GM18907 (cell line): ENCODE measurements at regions not wholly inside any gene's neighbourhood (a gene's known extent, or its start where the extent isn't known, plus 50 kb on each side); places are given as distances from the start of the nearest gene placed in this dataset.
A peak's percentile ranks its signal among the peaks of the same experiment; 100 is the strongest.

ENCODE experiments used
- ATAC-seq: cut with Tn5 transposase; IDR thresholded peaks from one replicate; pipeline ENCODE4 v1.9.1; 2021; ENCODE audit warnings: mild to moderate bottlenecking, moderate library complexity; ENCODE audit not compliant: unreplicated experiment

GRCh38 chr12:78403681-78404080 lies 460.9 kb upstream of the SYT1 start:
- no peak for ATAC-seq

GRCh38 chr12:78406213-78406612 lies 458.4 kb upstream of the SYT1 start:
- no peak for ATAC-seq

GRCh38 chr12:78406828-78407227 lies 457.7 kb upstream of the SYT1 start:
- ATAC-seq = peak; percentile 93

DNA sequence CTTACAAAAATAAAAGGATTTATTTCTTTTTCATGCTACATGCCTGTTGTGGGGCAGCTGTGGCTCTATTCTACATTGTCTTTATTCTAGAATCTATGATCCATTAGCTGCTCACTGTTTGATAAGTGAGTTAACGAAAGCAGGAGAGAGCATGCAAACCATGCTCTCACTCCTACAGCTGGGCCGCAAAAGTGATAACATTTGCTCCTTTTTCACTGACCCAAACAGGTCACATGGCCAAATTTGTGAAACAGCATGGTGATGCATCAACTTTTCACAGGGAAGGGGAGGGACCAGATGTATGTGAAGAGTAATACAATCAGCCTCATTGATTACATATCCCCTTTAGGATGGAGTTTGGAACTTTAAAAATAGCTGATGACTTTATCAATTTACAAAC lies 456.9 kb upstream of the SYT1 start:
- no peak for ATAC-seq

GRCh38 chr12:78414071-78414470 lies 450.5 kb upstream of the SYT1 start:
- no peak for ATAC-seq

DNA sequence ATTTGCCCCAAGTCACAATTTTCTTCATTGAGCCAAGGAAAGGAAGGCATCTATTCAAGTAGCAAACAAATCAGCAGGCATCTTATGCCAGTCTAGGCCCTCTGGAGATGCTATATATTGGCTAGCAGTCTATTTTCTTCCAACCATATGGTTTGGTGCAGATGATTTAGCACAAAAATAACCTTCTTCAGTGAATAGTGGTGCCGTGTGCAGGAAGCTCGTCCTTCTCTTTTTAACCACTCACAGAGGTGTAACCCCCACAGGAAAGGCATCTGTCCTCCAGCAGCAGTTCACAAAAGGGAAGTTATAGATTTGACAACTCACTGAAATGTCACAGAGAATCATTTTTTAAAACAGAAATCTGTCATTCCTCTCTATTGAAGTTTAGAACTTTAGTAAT lies 445.7 kb upstream of the SYT1 start:
- no peak for ATAC-seq

DNA sequence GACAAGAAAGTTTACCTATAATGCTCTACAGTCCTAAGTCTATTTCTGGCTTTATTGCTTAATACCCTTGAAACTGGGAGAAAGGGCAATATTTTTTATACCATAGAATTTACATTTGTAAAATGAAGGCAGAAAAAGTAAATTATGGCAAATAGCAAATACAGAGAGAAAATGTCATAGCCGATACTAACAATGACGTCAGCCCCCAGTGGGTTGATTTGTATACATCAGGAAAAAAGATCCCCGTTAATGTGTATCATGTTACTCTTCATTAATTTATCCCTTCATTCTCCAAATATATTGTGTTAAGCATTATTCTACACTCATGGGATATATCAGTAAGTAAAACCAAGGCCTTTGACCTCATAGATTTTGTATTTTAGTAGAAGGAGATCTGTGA lies 445.1 kb upstream of the SYT1 start:
- no peak for ATAC-seq

GRCh38 chr12:78420991-78421390 lies 443.6 kb upstream of the SYT1 start:
- ATAC-seq = no peak

DNA sequence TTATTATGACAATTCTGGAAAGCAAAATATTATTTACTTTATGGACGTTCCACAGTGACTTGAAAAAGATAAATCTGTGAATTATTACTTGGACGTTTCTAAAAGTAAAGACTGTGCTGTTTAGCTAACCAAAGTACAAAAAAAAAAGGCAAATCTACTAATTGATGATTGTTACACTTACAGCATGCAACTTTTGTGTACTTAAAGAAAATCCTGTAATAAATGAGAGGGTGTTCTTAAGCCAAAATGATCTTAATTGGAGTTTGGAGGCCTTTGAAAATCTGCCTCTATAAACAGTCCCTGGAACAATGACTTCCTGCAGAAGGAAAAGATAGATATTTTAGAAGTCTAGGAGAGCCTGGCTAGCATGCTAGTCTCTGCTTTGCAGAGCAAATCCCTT lies 434.0 kb upstream of the SYT1 start:
- no peak for ATAC-seq

DNA sequence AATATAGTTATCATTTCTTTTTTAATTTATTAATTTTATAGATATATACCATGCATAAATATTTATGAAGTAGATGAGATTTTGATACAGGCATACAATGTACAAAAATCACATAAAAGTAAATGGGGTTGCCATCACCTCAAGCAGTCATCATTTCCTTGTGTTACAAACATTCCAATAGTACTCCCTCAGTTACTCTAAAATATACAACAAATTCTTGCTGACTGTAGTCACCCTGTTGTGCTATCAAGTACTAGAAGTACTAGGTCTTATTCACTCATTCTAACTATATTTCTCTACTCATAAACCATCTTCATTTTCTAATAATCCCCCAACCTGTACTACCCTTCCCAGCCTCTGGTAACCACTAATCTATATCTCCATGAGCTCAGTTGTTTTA lies 432.6 kb upstream of the SYT1 start:
- no peak for ATAC-seq

GRCh38 chr12:78439666-78440065 lies 424.9 kb upstream of the SYT1 start:
- ATAC-seq = no peak

GRCh38 chr12:78441737-78442453 lies 422.7 kb upstream of the SYT1 start:
- no peak for ATAC-seq

DNA sequence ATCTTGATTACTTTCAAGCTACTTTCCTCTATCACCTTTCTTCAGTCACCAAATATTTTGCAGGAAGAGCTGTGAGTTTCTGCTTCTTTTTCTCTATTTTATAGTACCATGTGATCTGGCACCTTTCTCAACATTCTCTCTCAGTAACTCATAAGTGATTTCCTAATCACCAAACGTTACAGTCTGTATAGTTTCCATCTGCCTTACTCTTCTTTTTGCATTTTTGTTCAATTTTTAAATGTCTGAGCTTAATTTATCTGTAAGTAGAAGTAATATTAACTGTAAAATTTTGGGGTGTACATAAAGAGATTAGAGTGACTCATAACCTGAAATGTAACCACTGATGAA lies 422.1 kb upstream of the SYT1 start:
- ATAC-seq = no peak

- ATAC-seq = no peak
These were observed 418.0 kb upstream of the SYT1 start for GRCh38 chr12:78446555-78446954.

- no peak for ATAC-seq
These were observed 417.2 kb upstream of the SYT1 start for GRCh38 chr12:78447373-78447772.

GRCh38 chr12:78448692-78449091 lies 415.9 kb upstream of the SYT1 start:
- no peak for ATAC-seq

- ATAC-seq = no peak
These were observed 408.6 kb upstream of the SYT1 start for GRCh38 chr12:78455991-78456390.

- ATAC-seq = peak; percentile 100
These were observed 406.6 kb upstream of the SYT1 start for GRCh38 chr12:78457938-78458337.

- ATAC-seq = peak; percentile 68
These were observed 394.0 kb upstream of the SYT1 start for GRCh38 chr12:78470354-78471195.

DNA sequence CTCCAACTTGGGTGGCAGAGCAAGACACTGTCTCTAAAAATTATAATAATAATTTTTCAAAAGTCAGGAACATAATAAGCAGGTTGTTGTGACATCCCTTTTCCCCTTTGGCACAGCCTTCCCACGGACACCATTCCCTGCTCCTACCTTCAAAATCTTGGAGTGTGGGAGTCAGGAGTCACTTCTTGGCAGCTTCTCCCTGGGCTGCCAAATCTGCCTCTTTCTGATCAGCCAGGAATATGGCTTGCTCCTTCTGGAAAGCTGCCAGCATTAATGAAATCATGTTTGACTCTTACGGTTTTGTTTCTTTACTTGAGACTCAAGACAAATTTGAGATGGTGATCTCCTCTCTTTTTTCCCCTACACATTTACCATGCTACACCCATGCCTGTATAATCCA lies 391.4 kb upstream of the SYT1 start:
- ATAC-seq = no peak

- no peak for ATAC-seq
These were observed 391.0 kb upstream of the SYT1 start for GRCh38 chr12:78473561-78473960.

DNA sequence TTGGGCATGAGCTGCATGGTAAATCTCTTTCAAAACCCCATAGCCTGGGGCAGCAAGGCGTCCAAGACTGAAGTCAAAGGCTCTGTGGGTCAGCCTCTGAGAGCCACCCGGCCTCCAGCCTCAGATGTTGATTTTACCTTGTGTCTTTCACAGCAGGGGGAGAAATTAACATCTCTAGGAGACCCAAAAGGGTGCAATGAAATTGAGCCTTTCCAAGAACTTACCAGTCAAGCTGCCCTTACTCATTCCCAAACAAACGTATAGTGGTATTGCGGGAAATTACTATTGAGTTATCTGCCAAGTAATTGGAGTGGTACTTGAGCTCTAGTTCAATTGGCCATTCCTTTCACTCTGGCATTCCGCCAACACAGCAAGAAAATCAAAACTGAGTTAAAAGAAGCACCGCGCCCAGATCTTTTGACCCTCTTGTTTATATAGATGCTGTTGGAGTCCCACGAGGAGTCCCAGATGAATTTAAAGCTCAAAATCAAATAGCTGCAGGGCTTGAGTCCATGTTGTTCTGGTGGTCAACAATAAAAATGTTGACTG lies 380.7 kb upstream of the SYT1 start:
- ATAC-seq = no peak
